GM19467 (cell line): ENCODE measurements at regions not wholly inside any gene's neighbourhood (a gene's known extent, or its start where the extent isn't known, plus 50 kb on each side); places are given as distances from the start of the nearest gene placed in this dataset.

ENCODE experiments used
- ATAC-seq: cut with Tn5 transposase; IDR thresholded peaks from one replicate; pipeline ENCODE4 v1.9.1; 2021; ENCODE audit warnings: mild to moderate bottlenecking, moderate library complexity; ENCODE audit not compliant: unreplicated experiment

GRCh38 chr22:48968201-48968959 lies 859.3 kb downstream of the BRD1 start:
- no peak for ATAC-seq

GRCh38 chr22:48963405-48963804 lies 864.3 kb downstream of the BRD1 start:
- ATAC-seq, result no peak

- no peak for ATAC-seq
Observed at GRCh38 chr22:48961705-48962104, 866.0 kb downstream of the BRD1 start.

- ATAC-seq, result no peak
Observed at GRCh38 chr22:48960980-48961660, 866.6 kb downstream of the BRD1 start.

GRCh38 chr22:48960576-48960975 lies 867.1 kb downstream of the BRD1 start:
- no peak for ATAC-seq

GRCh38 chr22:48959496-48959895 lies 868.2 kb downstream of the BRD1 start:
- ATAC-seq, result no peak

- ATAC-seq, result no peak
Observed at GRCh38 chr22:48957987-48958321, 869.7 kb downstream of the BRD1 start.

GRCh38 chr22:48957311-48957986 lies 870.2 kb downstream of the BRD1 start:
- ATAC-seq, result no peak

GRCh38 chr22:48955351-48956311 lies 872.0 kb downstream of the BRD1 start:
- ATAC-seq, result no peak

GRCh38 chr22:48954781-48955311 lies 872.8 kb downstream of the BRD1 start:
- no peak for ATAC-seq

GRCh38 chr22:48953830-48954229 lies 873.8 kb downstream of the BRD1 start:
- ATAC-seq, result no peak

GRCh38 chr22:48953103-48953720 lies 874.5 kb downstream of the BRD1 start:
- ATAC-seq, result no peak

- no peak for ATAC-seq
Observed at GRCh38 chr22:48952256-48953102, 875.2 kb downstream of the BRD1 start.

- no peak for ATAC-seq
Observed at GRCh38 chr22:48951836-48952235, 875.8 kb downstream of the BRD1 start.

GRCh38 chr22:48950151-48950915 lies 877.3 kb downstream of the BRD1 start:
- no peak for ATAC-seq

GRCh38 chr22:48949375-48950149 lies 878.1 kb downstream of the BRD1 start:
- ATAC-seq, result no peak

- no peak for ATAC-seq
Observed at GRCh38 chr22:48948575-48949170, 879.0 kb downstream of the BRD1 start.
